Gastrocnemius medialis (tissue), 4 donors: ENCODE measurements at regions not wholly inside any gene's neighbourhood (a gene's known extent, or its start where the extent isn't known, plus 50 kb on each side); places are given as distances from the start of the nearest gene placed in this dataset.

Source experiments
- ATAC-seq, 2 donors: fragments of 150-250 bp; one replicate each; pipeline ENCODE4 v1.9.1; 2016
- DNase-seq, 2 donors: peaks; one replicate each; pipeline ENCODE4 v3.0.0-alpha.2; 2019
- H3K27ac ChIP-seq, 4 donors: fragments of 200-600 bp; sonication (generic); 1 replicate in 1 of 4; 2 replicates in 3 of 4; pipeline ENCODE4 v1.5.1; 2016 to 2018; ENCODE audit warnings: mild to moderate bottlenecking in 2 of 4, moderate library complexity in 1 of 4
- H3K27me3 ChIP-seq, 3 donors: fragments of 200-600 bp; sonication (generic) in 2 of 3; 1 replicate in 1 of 3; 2 replicates in 2 of 3; pipeline versions ENCODE4 v1.5.1 to v1.6.0; 2016 to 2019; ENCODE audit warnings: mild to moderate bottlenecking in 1 of 3, moderate library complexity in 1 of 3
- H3K36me3 ChIP-seq, 2 donors: fragments of 200-600 bp; sonication (generic) in 1 of 2; one replicate each; pipeline ENCODE4 v1.5.1; 2017 to 2018
- H3K4me1 ChIP-seq, 2 donors: fragments of 200-600 bp; sonication (generic) in 1 of 2; one replicate each; pipeline ENCODE4 v1.5.1; 2016 to 2017; ENCODE audit warnings: mild to moderate bottlenecking in 2 of 2
- H3K4me3 ChIP-seq, 4 donors: fragments of 200-600 bp; sonication (generic) in 3 of 4; 1 replicate in 1 of 4; 2 replicates in 3 of 4; pipeline ENCODE4 v1.5.1; 2016 to 2019; ENCODE audit warnings: mild to moderate bottlenecking in 2 of 4
- H3K9me3 ChIP-seq, 3 donors: fragments of 200-600 bp; sonication (generic) in 2 of 3; 1 replicate in 1 of 3; 2 replicates in 2 of 3; pipeline ENCODE4 v1.5.1; 2016 to 2019
- POLR2A ChIP-seq, 2 donors: fragments of 450-650 bp; IDR thresholded peaks; one replicate each; pipeline ENCODE4 v1.6.1; 2017; ENCODE audit warnings: antibody characterized with exemption in 2 of 2, mild to moderate bottlenecking in 2 of 2, moderate library complexity in 2 of 2
- in situ Hi-C, 4 donors: fragments of 200-750 bp; cut with MboI; loops; one replicate each; pipeline versions ENCODE4 v1.15.0 to v1.8.0; 2017; ENCODE audit warnings: low sequenced_read_pairs in 4 of 4
- intact Hi-C: fragments of 100-400 bp; cut with DNase I; formaldehyde crosslinking; loops from one replicate; pipeline ENCODE4 v1.15.1; 2023; ENCODE audit warnings: low total_unique reads
- TF ChIP-seq, protein P1 (sequence below), 5 experiments: fragments of 450-650 bp in 3 of 5; fragments of 200-600 bp in 2 of 5; sonication (generic) in 2 of 5; IDR thresholded peaks in 4 of 5; conservative IDR thresholded peaks in 1 of 5; 1 replicate in 4 of 5; 2 replicates in 1 of 5; pipeline ENCODE4 v1.5.1; 2016 to 2019; ENCODE audit warnings: antibody characterized with exemption in 5 of 5, mild to moderate bottlenecking in 3 of 5, moderate library complexity in 3 of 5

DNA sequence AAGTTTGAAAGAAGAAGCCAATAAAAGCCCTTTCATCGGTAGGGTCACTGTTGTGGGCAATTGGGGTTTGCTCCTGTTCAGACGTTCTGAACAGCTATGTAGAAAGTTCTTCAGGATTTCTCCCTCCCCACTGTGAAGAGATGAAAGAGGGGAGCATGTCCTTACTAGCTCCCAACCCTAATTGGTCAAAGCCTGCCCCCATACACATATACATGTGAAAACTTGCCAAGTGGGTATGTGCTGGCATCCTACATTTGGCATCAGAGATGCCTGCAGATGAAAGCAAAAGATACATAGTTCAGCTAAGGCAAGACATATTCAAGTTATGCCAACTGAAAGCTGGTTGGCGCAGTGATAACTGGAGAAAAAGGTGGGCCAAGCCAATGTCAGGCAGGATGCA is 363.1 kb upstream of the DACH1 start:
- TF ChIP-seq, protein P1, sequence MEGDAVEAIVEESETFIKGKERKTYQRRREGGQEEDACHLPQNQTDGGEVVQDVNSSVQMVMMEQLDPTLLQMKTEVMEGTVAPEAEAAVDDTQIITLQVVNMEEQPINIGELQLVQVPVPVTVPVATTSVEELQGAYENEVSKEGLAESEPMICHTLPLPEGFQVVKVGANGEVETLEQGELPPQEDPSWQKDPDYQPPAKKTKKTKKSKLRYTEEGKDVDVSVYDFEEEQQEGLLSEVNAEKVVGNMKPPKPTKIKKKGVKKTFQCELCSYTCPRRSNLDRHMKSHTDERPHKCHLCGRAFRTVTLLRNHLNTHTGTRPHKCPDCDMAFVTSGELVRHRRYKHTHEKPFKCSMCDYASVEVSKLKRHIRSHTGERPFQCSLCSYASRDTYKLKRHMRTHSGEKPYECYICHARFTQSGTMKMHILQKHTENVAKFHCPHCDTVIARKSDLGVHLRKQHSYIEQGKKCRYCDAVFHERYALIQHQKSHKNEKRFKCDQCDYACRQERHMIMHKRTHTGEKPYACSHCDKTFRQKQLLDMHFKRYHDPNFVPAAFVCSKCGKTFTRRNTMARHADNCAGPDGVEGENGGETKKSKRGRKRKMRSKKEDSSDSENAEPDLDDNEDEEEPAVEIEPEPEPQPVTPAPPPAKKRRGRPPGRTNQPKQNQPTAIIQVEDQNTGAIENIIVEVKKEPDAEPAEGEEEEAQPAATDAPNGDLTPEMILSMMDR (IDR thresholded peaks at IDR 0.05 in 4 of 5, conservative IDR thresholded peaks at IDR 0.05 in 1 of 5) = no peak
- TF ChIP-seq POLR2A (IDR thresholded peaks at IDR 0.05) = no peak
- ATAC-seq (no peak), DNase-seq (no peak)
- Histone ChIP-seq H3K36me3 (no peaks in the 10 kb centered on the region), H3K27me3 (no peaks in the 10 kb centered on the region), H3K4me1 (no peaks in the 10 kb centered on the region), H3K4me3 (no peak overlapping the region), H3K9me3 (no peaks in the 10 kb centered on the region), H3K27ac (no peak overlapping the region)
- intact Hi-C loops = no loop called here
- in situ Hi-C loops = loop anchor here in 1 of 4 donors (25.0 kb wide), 1 partner anchor 107 kb away; no protein-coding TSS in a partner anchor

- no peaks in the 10 kb centered on the region for H3K4me1 ChIP-seq
- ATAC-seq (no peak), DNase-seq (no peak)
- no peaks in the 10 kb centered on the region for H3K27me3 ChIP-seq
- intact Hi-C loops = no loop called here
- H3K27ac ChIP-seq = no peak overlapping the region
- H3K9me3 ChIP-seq = no peaks in the 10 kb centered on the region
- no peak for TF ChIP-seq POLR2A (IDR thresholded peaks at IDR 0.05)
- TF ChIP-seq, protein P1 (IDR thresholded peaks at IDR 0.05 in 4 of 5, conservative IDR thresholded peaks at IDR 0.05 in 1 of 5) = no peak
- H3K36me3 ChIP-seq = no peaks in the 10 kb centered on the region
- H3K4me3 ChIP-seq = no peak overlapping the region
- in situ Hi-C loops = loop anchor here in 1 of 4 donors (25.0 kb wide), 1 partner anchor 108 kb away; no protein-coding TSS in a partner anchor
These were observed 362.1 kb upstream of the DACH1 start for GRCh38 chr13:72229067-72229466.

- Histone ChIP-seq H3K9me3 (no peaks in the 10 kb centered on the region), H3K4me3 (no peak overlapping the region), H3K4me1 (no peaks in the 10 kb centered on the region), H3K36me3 (no peaks in the 10 kb centered on the region), H3K27ac (no peak overlapping the region), H3K27me3 (no peaks in the 10 kb centered on the region)
- no peak for DNase-seq
- TF ChIP-seq, protein P1 (IDR thresholded peaks at IDR 0.05 in 4 of 5, conservative IDR thresholded peaks at IDR 0.05 in 1 of 5) = no peak
- no peak for TF ChIP-seq POLR2A (IDR thresholded peaks at IDR 0.05)
- intact Hi-C loops (no loop called here), in situ Hi-C loops (no loop called here)
- no peak for ATAC-seq
These were observed 354.4 kb upstream of the DACH1 start for GRCh38 chr13:72221276-72221962.

GRCh38 chr13:72218966-72219365 is 352.0 kb upstream of the DACH1 start:
- no peak for DNase-seq
- Histone ChIP-seq H3K4me3 (no peak overlapping the region), H3K9me3 (no peaks in the 10 kb centered on the region), H3K27me3 (no peaks in the 10 kb centered on the region), H3K4me1 (no peaks in the 10 kb centered on the region), H3K27ac (no peak overlapping the region), H3K36me3 (no peaks in the 10 kb centered on the region)
- in situ Hi-C loops (no loop called here), intact Hi-C loops (no loop called here)
- TF ChIP-seq, protein P1 (IDR thresholded peaks at IDR 0.05 in 4 of 5, conservative IDR thresholded peaks at IDR 0.05 in 1 of 5) = no peak
- TF ChIP-seq POLR2A (IDR thresholded peaks at IDR 0.05) = no peak
- no peak for ATAC-seq

GRCh38 chr13:72217142-72217541 is 350.1 kb upstream of the DACH1 start:
- no peak for ATAC-seq
- no peak overlapping the region for H3K4me3 ChIP-seq
- intact Hi-C loops = no loop called here
- H3K36me3 ChIP-seq = no peaks in the 10 kb centered on the region
- no peaks in the 10 kb centered on the region for H3K4me1 ChIP-seq
- H3K9me3 ChIP-seq = no peaks in the 10 kb centered on the region
- no peak for DNase-seq
- TF ChIP-seq, protein P1 (IDR thresholded peaks at IDR 0.05 in 4 of 5, conservative IDR thresholded peaks at IDR 0.05 in 1 of 5) = no peak
- no peak for TF ChIP-seq POLR2A (IDR thresholded peaks at IDR 0.05)
- no peak overlapping the region for H3K27ac ChIP-seq
- H3K27me3 ChIP-seq = no peaks in the 10 kb centered on the region
- in situ Hi-C loops = no loop called here
